GM21390 (cell line): ENCODE measurements at regions not wholly inside any gene's neighbourhood (a gene's known extent, or its start where the extent isn't known, plus 50 kb on each side); places are given as distances from the start of the nearest gene placed in this dataset.
"Not testable (repeated sequence)": the region's sequence is repeated elsewhere in the genome, so short reads cannot be mapped to it uniquely, and the experiment has no call there.

Experiments used
- ATAC-seq: cut with Tn5 transposase; IDR thresholded peaks from one replicate; pipeline ENCODE4 v1.9.1; 2021; ENCODE audit not compliant: unreplicated experiment

- no peak for ATAC-seq
Observed at GRCh38 chr7:153072806-153073205, 313.3 kb downstream of the ACTR3B start.

GRCh38 chr7:153076289-153076688 is 316.7 kb downstream of the ACTR3B start:
- ATAC-seq: not testable (repeated sequence)

- no peak for ATAC-seq
Observed at GRCh38 chr7:153081496-153081895, 321.9 kb downstream of the ACTR3B start.

- ATAC-seq: no peak
Observed at GRCh38 chr7:153084278-153084677, 324.7 kb downstream of the ACTR3B start.

GRCh38 chr7:153087498-153087897 is 327.9 kb downstream of the ACTR3B start:
- ATAC-seq: no peak

- no peak for ATAC-seq
Observed at GRCh38 chr7:153088601-153089000, 329.0 kb downstream of the ACTR3B start.

GRCh38 chr7:153090209-153090608 is 330.7 kb downstream of the ACTR3B start:
- no peak for ATAC-seq

GRCh38 chr7:153090764-153091163 is 331.2 kb downstream of the ACTR3B start:
- ATAC-seq: no peak

- no peak for ATAC-seq
Observed at GRCh38 chr7:153091477-153091876, 331.9 kb downstream of the ACTR3B start.

GRCh38 chr7:153097511-153098201 is 338.1 kb downstream of the ACTR3B start:
- ATAC-seq: no peak

GRCh38 chr7:153099235-153099634 is 339.7 kb downstream of the ACTR3B start:
- no peak for ATAC-seq

- ATAC-seq: no peak
Observed at GRCh38 chr7:153100691-153101237, 341.2 kb downstream of the ACTR3B start.

- ATAC-seq: no peak
Observed at GRCh38 chr7:153103202-153103601, 343.6 kb downstream of the ACTR3B start.

- ATAC-seq: no peak
Observed at GRCh38 chr7:153107826-153108225, 348.3 kb downstream of the ACTR3B start.

- ATAC-seq: no peak
Observed at GRCh38 chr7:153109566-153109965, 350.0 kb downstream of the ACTR3B start.

- no peak for ATAC-seq
Observed at GRCh38 chr7:153110606-153111005, 351.1 kb downstream of the ACTR3B start.

- ATAC-seq: not testable (repeated sequence)
Observed at GRCh38 chr7:153122255-153122654, 362.7 kb downstream of the ACTR3B start.

GRCh38 chr7:153130052-153130451 is 370.5 kb downstream of the ACTR3B start:
- no peak for ATAC-seq

GRCh38 chr7:153151766-153152165 is 392.2 kb downstream of the ACTR3B start:
- ATAC-seq: no peak

- no peak for ATAC-seq
Observed at GRCh38 chr7:153152801-153153422, 393.4 kb downstream of the ACTR3B start.

- no peak for ATAC-seq
Observed at GRCh38 chr7:153158149-153158548, 398.6 kb downstream of the ACTR3B start.

- no peak for ATAC-seq
Observed at GRCh38 chr7:153170287-153170686, 410.7 kb downstream of the ACTR3B start.
